Activated CD8-positive, alpha-beta T cell treated with anti-CD3 and anti-CD28 coated beads for 36 hours (primary cell): ENCODE measurements at regions not wholly inside any gene's neighbourhood (a gene's known extent, or its start where the extent isn't known, plus 50 kb on each side); places are given as distances from the start of the nearest gene placed in this dataset.

ENCODE experiments used
- ATAC-seq: fragments of 200-7000 bp; cut with Tn5 transposase; one replicate; pipeline ENCODE4 v1.10.0; 2021; ENCODE audit warnings: mild to moderate bottlenecking, moderate library complexity
- CTCF ChIA-PET: fragments of 350-600 bp; sonication (Branson Sonifier 250); formaldehyde crosslinking; loops from one replicate; lab custom pipeline; 2021; ENCODE audit warnings: antibody characterized with exemption; lab: Charles Lee
- POLR2A ChIA-PET: fragments of 350-600 bp; sonication (Branson Sonifier 250); formaldehyde crosslinking; loops from one replicate; lab custom pipeline; 2021; ENCODE audit warnings: antibody characterized with exemption; lab: Charles Lee
- DNase-seq: peaks from one replicate; pipeline ENCODE4 v3.0.0-alpha.2; 2020
- H3K27ac Mint-ChIP-seq: one replicate; pipeline ENCODE4 v1.8.0; 2021; ENCODE audit warnings: mild to moderate bottlenecking, mixed read lengths
- H3K27me3 Mint-ChIP-seq: one replicate; pipeline ENCODE4 v1.8.0; 2021; ENCODE audit warnings: mixed read lengths
- H3K36me3 Mint-ChIP-seq: one replicate; pipeline ENCODE4 v1.8.0; 2021; ENCODE audit warnings: low read depth, mixed read lengths
- H3K4me1 Mint-ChIP-seq: one replicate; pipeline ENCODE4 v1.8.0; 2021; ENCODE audit warnings: low read depth, mixed read lengths
- H3K4me3 Mint-ChIP-seq: one replicate; pipeline ENCODE4 v1.8.0; 2021; ENCODE audit warnings: mild to moderate bottlenecking, moderate library complexity, mixed read lengths
- H3K9me3 Mint-ChIP-seq: one replicate; pipeline ENCODE4 v1.8.0; 2021; ENCODE audit warnings: mixed read lengths
- CTCF ChIP-seq: fragments of 200-600 bp; IDR thresholded peaks from one replicate; pipeline ENCODE4 v1.8.0; 2022; ENCODE audit warnings: antibody characterized with exemption, mild to moderate bottlenecking
- intact Hi-C: fragments of 100-400 bp; cut with micrococcal nuclease; formaldehyde crosslinking; loops from one replicate; pipeline ENCODE4 v1.10.0; 2022

- Mint-ChIP-seq H3K4me3 (no peak overlapping the region), H3K27me3 (peaks cover 1% of the 10 kb centered on the region), H3K4me1 (no peaks in the 10 kb centered on the region), H3K27ac (no peak overlapping the region), H3K36me3 (peaks cover 4% of the 10 kb centered on the region), H3K9me3 (peaks cover 14% of the 10 kb centered on the region)
- CTCF ChIA-PET = interaction anchor here (1.3 kb wide), 1 partner anchor 15 kb away, joined by 5 read pairs; no protein-coding TSS in a partner anchor
- TF ChIP-seq CTCF = no peak
- POLR2A ChIA-PET = no interaction called here
- intact Hi-C loops = no loop called here
- DNase-seq (no peak), ATAC-seq (no peak)
Observed at GRCh38 chr11:12315024-12315423, 62.3 kb upstream of the PARVA start.

- no peak for ATAC-seq
- no peak for TF ChIP-seq CTCF
- Mint-ChIP-seq H3K4me3 (no peak overlapping the region), H3K36me3 (peaks cover 4% of the 10 kb centered on the region), H3K4me1 (peaks cover 7% of the 10 kb centered on the region), H3K27me3 (peaks cover 1% of the 10 kb centered on the region), H3K27ac (no peak overlapping the region), H3K9me3 (peaks cover 14% of the 10 kb centered on the region)
- no peak for DNase-seq
- ChIA-PET POLR2A (no interaction called here), CTCF (interaction anchor here (1.8 to 1.9 kb wide), 2 partner anchors 14 to 28 kb away, joined by 8 read pairs; no protein-coding TSS in a partner anchor)
- intact Hi-C loops = no loop called here
Observed at GRCh38 chr11:12316432-12316831, 60.9 kb upstream of the PARVA start.

GRCh38 chr11:12318791-12319438, 58.5 kb upstream of the PARVA start:
- CTCF ChIA-PET = interaction anchor here (0.8 to 2.3 kb wide), 2 partner anchors 13 to 30 kb away, joined by 3 to 6 read pairs; no protein-coding TSS in a partner anchor
- TF ChIP-seq CTCF = no peak
- intact Hi-C loops = no loop called here
- DNase-seq (no peak), ATAC-seq (no peak)
- no peak overlapping the region for H3K27ac Mint-ChIP-seq
- POLR2A ChIA-PET = no interaction called here
- no peak overlapping the region for H3K4me3 Mint-ChIP-seq
- peaks cover 1% of the 10 kb centered on the region for H3K27me3 Mint-ChIP-seq
- H3K36me3 Mint-ChIP-seq = peaks cover 4% of the 10 kb centered on the region
- peaks cover 9% of the 10 kb centered on the region for H3K4me1 Mint-ChIP-seq
- peaks cover 14% of the 10 kb centered on the region for H3K9me3 Mint-ChIP-seq

GRCh38 chr11:12319461-12319951, 57.9 kb upstream of the PARVA start:
- no peak for TF ChIP-seq CTCF
- Mint-ChIP-seq H3K9me3 (peaks cover 14% of the 10 kb centered on the region), H3K36me3 (peaks cover 4% of the 10 kb centered on the region), H3K4me3 (no peak overlapping the region), H3K27ac (no peak overlapping the region), H3K4me1 (peaks cover 9% of the 10 kb centered on the region), H3K27me3 (peaks cover 1% of the 10 kb centered on the region)
- no peak for DNase-seq
- ChIA-PET CTCF (interaction anchor here (0.8 to 2.3 kb wide), 2 partner anchors 12 to 31 kb away, joined by 3 to 6 read pairs; no protein-coding TSS in a partner anchor), POLR2A (no interaction called here)
- intact Hi-C loops = no loop called here
- ATAC-seq = no peak

GRCh38 chr11:12319988-12320387, 57.4 kb upstream of the PARVA start:
- intact Hi-C loops = no loop called here
- ATAC-seq (no peak), DNase-seq (no peak)
- H3K27ac Mint-ChIP-seq = no peak overlapping the region
- no peak overlapping the region for H3K4me3 Mint-ChIP-seq
- no peak for TF ChIP-seq CTCF
- H3K4me1 Mint-ChIP-seq = peaks cover 9% of the 10 kb centered on the region
- H3K27me3 Mint-ChIP-seq = peaks cover 1% of the 10 kb centered on the region
- peaks cover 12% of the 10 kb centered on the region for H3K9me3 Mint-ChIP-seq
- ChIA-PET POLR2A (no interaction called here), CTCF (interaction anchor here (2.3 to 3.0 kb wide), 2 partner anchors 11 to 31 kb away, joined by 6 to 19 read pairs; no protein-coding TSS in a partner anchor)
- H3K36me3 Mint-ChIP-seq = peaks cover 2% of the 10 kb centered on the region
